Kidney epithelial cell (primary cell): ENCODE measurements at regions not wholly inside any gene's neighbourhood (a gene's known extent, or its start where the extent isn't known, plus 50 kb on each side); places are given as distances from the start of the nearest gene placed in this dataset.

ENCODE experiments used
- DNase-seq: peaks from one replicate; pipeline ENCODE4 v3.0.0-alpha.2; 2010; ENCODE audit warnings: low read depth
- H3K27me3 ChIP-seq: 2 replicates; pipeline ENCODE4 v1.6.0; 2011; ENCODE audit warnings: low read length; ENCODE audit not compliant: control insufficient read depth, insufficient read depth
- H3K36me3 ChIP-seq: 2 replicates; pipeline ENCODE4 v1.5.1; 2011; ENCODE audit warnings: low read length; ENCODE audit not compliant: control insufficient read depth, insufficient read depth
- H3K4me3 ChIP-seq: 2 replicates; pipeline ENCODE4 v1.5.1; 2011; ENCODE audit warnings: low read depth, mild to moderate bottlenecking, control low read depth, low read length
- TF ChIP-seq, protein P1 (sequence below): IDR thresholded peaks from 2 replicates; pipeline ENCODE4 v1.5.1; 2011; ENCODE audit warnings: mild to moderate bottlenecking, moderate library complexity, low read length, control low read depth, inconsistent platforms; ENCODE audit not compliant: insufficient read depth, poor library complexity, severe bottlenecking

DNA sequence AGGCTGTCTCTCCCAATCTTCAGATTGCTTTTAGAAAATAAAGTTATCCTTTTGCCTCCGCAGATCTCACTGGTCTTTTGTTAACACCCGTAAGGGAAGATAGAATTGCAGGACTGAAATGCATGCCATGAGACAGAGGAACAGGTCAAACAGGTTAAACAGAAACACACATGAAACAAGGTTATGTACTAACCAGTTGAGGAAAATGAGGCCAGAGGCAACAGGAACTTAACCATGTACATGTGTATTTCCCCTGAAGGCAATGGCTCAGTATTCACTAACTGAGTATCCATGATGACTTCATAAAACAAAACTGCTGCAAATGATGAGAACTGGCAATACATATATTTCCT, 169.1 kb upstream of the NSMCE3 start:
- DNase-seq, result no peak
- TF ChIP-seq, protein P1, sequence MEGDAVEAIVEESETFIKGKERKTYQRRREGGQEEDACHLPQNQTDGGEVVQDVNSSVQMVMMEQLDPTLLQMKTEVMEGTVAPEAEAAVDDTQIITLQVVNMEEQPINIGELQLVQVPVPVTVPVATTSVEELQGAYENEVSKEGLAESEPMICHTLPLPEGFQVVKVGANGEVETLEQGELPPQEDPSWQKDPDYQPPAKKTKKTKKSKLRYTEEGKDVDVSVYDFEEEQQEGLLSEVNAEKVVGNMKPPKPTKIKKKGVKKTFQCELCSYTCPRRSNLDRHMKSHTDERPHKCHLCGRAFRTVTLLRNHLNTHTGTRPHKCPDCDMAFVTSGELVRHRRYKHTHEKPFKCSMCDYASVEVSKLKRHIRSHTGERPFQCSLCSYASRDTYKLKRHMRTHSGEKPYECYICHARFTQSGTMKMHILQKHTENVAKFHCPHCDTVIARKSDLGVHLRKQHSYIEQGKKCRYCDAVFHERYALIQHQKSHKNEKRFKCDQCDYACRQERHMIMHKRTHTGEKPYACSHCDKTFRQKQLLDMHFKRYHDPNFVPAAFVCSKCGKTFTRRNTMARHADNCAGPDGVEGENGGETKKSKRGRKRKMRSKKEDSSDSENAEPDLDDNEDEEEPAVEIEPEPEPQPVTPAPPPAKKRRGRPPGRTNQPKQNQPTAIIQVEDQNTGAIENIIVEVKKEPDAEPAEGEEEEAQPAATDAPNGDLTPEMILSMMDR, result no peak
- no peak overlapping the region for H3K4me3 ChIP-seq
- no peaks in the 10 kb centered on the region for H3K36me3 ChIP-seq
- H3K27me3 ChIP-seq, result no peaks in the 10 kb centered on the region

DNA sequence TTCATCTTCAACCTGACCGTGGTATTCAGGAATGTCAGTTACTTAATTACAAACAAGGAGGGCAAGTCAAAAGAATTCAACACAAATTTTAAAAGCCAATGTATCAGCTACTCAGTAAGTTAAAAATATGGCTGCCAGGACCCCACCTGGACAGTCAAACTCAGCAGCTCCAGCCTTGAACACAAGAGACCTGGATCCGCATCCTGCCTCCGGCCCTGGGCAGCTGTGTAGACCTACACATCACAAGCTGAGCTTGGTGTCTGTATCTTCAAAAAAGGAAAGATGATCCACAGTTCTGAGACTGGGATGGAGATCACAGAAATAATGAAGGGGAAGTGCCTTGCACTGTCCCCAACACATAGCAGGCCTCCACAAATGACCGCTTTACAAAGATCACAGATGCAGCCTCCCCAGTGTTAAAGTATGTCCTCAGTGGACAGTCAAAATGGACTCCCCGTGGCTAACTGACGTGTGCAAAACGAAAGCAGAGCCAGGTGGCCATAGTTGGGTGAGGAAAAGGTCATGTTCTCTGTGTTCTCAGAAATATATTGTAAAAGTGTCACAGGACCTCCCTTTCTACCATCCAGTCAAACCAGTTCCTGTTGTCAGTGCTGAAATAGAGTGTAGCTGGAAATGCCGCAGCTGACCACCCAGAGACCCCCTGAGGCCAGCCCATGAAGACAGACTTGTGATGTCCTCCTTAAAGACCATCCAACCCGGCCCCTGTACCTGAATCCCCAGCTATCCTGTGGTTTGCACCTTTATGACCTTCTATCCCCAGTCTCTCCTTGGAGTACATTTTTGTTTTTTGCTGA, 168.5 kb upstream of the NSMCE3 start:
- DNase-seq, result no peak
- Histone ChIP-seq H3K4me3 (no peak overlapping the region), H3K27me3 (no peaks in the 10 kb centered on the region), H3K36me3 (no peaks in the 10 kb centered on the region)
- TF ChIP-seq, protein P1, result no peak

DNA sequence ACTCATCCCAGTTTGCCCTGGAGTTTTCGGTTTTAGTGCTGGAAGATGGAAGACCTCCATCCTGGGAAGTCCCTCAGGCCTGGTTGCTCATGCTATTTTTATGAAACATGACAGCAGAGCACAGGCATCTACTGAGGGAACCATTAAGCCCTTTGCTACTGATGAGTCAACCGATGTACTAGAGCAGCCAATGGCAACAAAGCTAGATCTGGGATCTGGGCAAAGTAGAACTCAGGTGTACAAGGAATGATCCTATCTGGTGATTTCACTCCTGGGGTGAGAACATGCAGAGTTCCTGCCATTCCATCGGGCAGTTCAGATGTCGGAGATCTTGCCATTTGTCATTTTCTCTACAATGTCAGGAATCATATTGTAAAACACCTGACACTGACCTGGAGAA, 166.2 kb upstream of the NSMCE3 start:
- TF ChIP-seq, protein P1, result no peak
- H3K36me3 ChIP-seq, result no peaks in the 10 kb centered on the region
- no peak overlapping the region for H3K4me3 ChIP-seq
- DNase-seq, result peak; percentile 26
- H3K27me3 ChIP-seq, result no peaks in the 10 kb centered on the region

DNA sequence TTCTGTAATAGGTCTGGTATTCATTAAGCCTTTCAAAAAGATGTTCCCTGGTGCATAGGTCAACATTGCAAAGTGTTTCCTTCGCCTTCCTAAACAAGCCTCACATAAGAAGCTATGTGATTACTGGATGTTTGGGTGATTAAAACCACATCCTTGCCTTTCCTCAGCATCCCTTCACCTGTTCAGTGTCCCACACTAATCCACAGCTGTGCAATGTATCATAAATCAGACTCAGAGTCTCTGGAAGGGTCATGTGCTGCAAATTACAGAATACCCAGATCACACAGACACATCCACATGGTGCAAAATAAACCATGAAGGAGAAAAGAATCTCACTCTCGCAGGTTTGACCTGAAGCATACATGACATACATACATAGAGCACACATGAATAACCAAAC, 164.7 kb upstream of the NSMCE3 start:
- H3K27me3 ChIP-seq, result no peaks in the 10 kb centered on the region
- H3K4me3 ChIP-seq, result no peak overlapping the region
- TF ChIP-seq, protein P1, result no peak
- no peak for DNase-seq
- H3K36me3 ChIP-seq, result no peaks in the 10 kb centered on the region

DNA sequence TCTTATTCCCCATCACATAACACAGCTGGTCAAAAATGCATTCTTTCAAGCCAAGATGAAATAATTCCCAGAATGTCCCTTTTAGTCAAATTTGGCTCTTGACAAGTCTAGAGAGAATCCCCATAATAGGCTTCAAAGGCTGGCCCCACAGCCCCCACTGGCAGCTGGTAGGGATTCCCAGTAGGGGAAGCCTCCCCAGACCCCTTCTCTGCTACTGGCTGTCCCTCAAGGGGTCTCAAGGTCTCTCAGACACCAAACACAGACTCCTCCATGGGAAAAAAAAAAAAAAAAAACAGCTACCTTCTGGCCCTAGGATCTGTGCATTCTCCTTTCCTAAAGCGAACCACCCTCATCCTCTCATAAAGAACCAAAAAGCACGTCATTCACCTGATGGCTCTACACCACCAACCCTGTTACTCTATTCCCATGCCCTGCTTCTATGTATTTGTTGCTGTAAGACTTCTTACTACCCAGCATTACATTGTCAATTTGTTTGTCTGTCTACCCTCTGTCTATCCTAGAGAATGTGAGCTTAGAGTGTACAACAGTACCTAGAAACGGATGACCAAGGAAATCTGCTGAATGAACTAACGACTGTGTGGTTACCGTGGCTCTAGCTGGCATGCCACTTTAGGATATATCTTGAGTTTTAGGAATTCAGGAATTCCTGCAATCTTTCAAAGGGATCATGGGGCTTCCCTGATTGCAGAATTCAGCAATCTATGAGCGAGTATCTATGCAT, 164.1 kb upstream of the NSMCE3 start:
- Histone ChIP-seq H3K4me3 (no peak overlapping the region), H3K27me3 (no peaks in the 10 kb centered on the region), H3K36me3 (no peaks in the 10 kb centered on the region)
- DNase-seq, result no peak
- TF ChIP-seq, protein P1, result no peak
